ENCODE measurements at regions not wholly inside any gene's neighbourhood (a gene's known extent, or its start where the extent isn't known, plus 50 kb on each side); places are given as distances from the start of the nearest gene placed in this dataset.

DNA sequence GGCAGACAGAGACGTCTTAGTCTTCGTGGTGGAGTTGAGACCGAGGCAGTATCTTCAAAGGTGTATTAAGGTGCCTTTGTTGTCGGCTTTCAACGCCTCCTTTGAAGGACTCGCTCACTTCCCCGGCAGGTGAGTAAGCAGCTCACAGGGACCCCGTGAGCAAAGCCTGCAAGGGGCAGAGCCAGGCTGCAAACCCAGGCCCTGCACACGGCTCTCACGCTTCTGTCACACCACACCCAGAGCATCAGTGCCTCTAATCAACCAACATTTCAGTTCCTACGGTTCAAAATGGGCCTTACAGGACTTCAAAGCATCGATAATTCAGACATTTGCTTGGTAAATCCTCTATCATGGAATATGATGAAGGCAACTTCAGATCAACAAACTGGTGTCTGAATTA lies 64.8 kb upstream of the INSIG1 start:
- CTCF ChIA-PET = no interaction called here

More for the DNA sequence above, 64.8 kb upstream of the INSIG1 start:
- intact Hi-C loops (cut with micrococcal nuclease) = no loop called here
- DNase-seq (ENCODE audit: low read depth, low spot score) (no peak), ATAC-seq (no peak)
- BruUV-seq (replicated peaks) = no TSS peak
- Histone ChIP-seq H3K4me2 (ENCODE audit: low read length) (no peak overlapping the region), H3K27me3 (ENCODE audit: insufficient read depth, low read length) (no peaks in the 10 kb centered on the region), H3K9me2 (ENCODE audit: insufficient read depth) (no peaks in the 10 kb centered on the region), H4K20me1 (ENCODE audit: insufficient read depth) (no peaks in the 10 kb centered on the region), H3K4me1 (ENCODE audit: control insufficient read depth in 1 of 2, insufficient read depth in 2 of 2, low read length in 2 of 2) (peaks cover 5 to 33% of the 10 kb centered on the region in 2 experiments; a peak in 3 of 4 replicates), H3K27ac (ENCODE audit: low read depth, low read length) (no peak overlapping the region), H3K9ac (ENCODE audit: low read length) (no peak overlapping the region), H2AFZ (ENCODE audit: low read depth, low read length, poor library complexity, severe bottlenecking) (no peak overlapping the region), H3K36me3 (ENCODE audit: control insufficient read depth in 1 of 2, insufficient read depth in 2 of 2, low read length in 2 of 2) (no peaks in the 10 kb centered on the region), H3K79me2 (ENCODE audit: insufficient read depth, low read length) (no peaks in the 10 kb centered on the region), H3K4me3 (replicated peaks in 1 of 2; ENCODE audit: low read depth in 1 of 2, low read length in 2 of 2) (no peak overlapping the region), H3K9me3 (ENCODE audit: control insufficient read depth in 1 of 2, insufficient read depth in 1 of 2, low read depth in 1 of 2, low read length in 2 of 2) (no peaks in the 10 kb centered on the region)
- ChIA-PET POLR2A (no interaction called here), RAD21 (ENCODE audit: low non-redundant PET in 1 of 2, low total read pairs in 2 of 2, uncharacterized antibody in 2 of 2, unreplicated experiment in 2 of 2) (no interaction called here)
- TF ChIP-seq ELF1 (IDR thresholded peaks at IDR 0.05; ENCODE audit: borderline replicate concordance, low read depth) (no peak), TCF7L2 (IDR thresholded peaks at IDR 0.05; ENCODE audit: borderline replicate concordance, extremely low read depth, insufficient read depth, insufficient read length) (no peak), SIN3A (IDR thresholded peaks at IDR 0.05; ENCODE audit: low read depth) (no peak), SRF (IDR thresholded peaks at IDR 0.05; ENCODE audit: low read depth) (no peak), EZH2phosphoT487 (IDR thresholded peaks at IDR 0.05; ENCODE audit: borderline replicate concordance) (no peak), MAX (IDR thresholded peaks at IDR 0.05) (no peak), ZNF274 (IDR thresholded peaks at IDR 0.05; ENCODE audit: low read depth, low read length) (no peak), ATF3 (IDR thresholded peaks at IDR 0.05) (no peak), YY1 (IDR thresholded peaks at IDR 0.05; ENCODE audit: extremely low read depth, insufficient replicate concordance, low read depth, low read length) (no peak), JUND (IDR thresholded peaks at IDR 0.05) (no peak), ZFX (IDR thresholded peaks at IDR 0.05) (no peak), RAD21 (IDR thresholded peaks at IDR 0.05; ENCODE audit: low read depth) (no peak), EZH2 (IDR thresholded peaks at IDR 0.05) (no peak), CTCF (IDR thresholded peaks at IDR 0.05 in 2 of 3, conservative IDR thresholded peaks at IDR 0.05 in 1 of 3; ENCODE audit: borderline replicate concordance in 1 of 3, insufficient read depth in 1 of 3, low read depth in 2 of 3, low read length in 2 of 3) (no peak), CBX3 (IDR thresholded peaks at IDR 0.05; ENCODE audit: low read depth) (no peak), POLR2AphosphoS5 (IDR thresholded peaks at IDR 0.05; ENCODE audit: low read depth, low read length) (no peak), CEBPB (IDR thresholded peaks at IDR 0.05; ENCODE audit: low read depth) (no peak), SP1 (IDR thresholded peaks at IDR 0.05; ENCODE audit: low read depth) (no peak)
- TF ChIP-seq, protein P1, sequence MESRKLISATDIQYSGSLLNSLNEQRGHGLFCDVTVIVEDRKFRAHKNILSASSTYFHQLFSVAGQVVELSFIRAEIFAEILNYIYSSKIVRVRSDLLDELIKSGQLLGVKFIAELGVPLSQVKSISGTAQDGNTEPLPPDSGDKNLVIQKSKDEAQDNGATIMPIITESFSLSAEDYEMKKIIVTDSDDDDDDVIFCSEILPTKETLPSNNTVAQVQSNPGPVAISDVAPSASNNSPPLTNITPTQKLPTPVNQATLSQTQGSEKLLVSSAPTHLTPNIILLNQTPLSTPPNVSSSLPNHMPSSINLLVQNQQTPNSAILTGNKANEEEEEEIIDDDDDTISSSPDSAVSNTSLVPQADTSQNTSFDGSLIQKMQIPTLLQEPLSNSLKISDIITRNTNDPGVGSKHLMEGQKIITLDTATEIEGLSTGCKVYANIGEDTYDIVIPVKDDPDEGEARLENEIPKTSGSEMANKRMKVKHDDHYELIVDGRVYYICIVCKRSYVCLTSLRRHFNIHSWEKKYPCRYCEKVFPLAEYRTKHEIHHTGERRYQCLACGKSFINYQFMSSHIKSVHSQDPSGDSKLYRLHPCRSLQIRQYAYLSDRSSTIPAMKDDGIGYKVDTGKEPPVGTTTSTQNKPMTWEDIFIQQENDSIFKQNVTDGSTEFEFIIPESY (IDR thresholded peaks at IDR 0.05; ENCODE audit: extremely low read depth, insufficient replicate concordance, low read length) = no peak
- TF ChIP-seq, protein P2, sequence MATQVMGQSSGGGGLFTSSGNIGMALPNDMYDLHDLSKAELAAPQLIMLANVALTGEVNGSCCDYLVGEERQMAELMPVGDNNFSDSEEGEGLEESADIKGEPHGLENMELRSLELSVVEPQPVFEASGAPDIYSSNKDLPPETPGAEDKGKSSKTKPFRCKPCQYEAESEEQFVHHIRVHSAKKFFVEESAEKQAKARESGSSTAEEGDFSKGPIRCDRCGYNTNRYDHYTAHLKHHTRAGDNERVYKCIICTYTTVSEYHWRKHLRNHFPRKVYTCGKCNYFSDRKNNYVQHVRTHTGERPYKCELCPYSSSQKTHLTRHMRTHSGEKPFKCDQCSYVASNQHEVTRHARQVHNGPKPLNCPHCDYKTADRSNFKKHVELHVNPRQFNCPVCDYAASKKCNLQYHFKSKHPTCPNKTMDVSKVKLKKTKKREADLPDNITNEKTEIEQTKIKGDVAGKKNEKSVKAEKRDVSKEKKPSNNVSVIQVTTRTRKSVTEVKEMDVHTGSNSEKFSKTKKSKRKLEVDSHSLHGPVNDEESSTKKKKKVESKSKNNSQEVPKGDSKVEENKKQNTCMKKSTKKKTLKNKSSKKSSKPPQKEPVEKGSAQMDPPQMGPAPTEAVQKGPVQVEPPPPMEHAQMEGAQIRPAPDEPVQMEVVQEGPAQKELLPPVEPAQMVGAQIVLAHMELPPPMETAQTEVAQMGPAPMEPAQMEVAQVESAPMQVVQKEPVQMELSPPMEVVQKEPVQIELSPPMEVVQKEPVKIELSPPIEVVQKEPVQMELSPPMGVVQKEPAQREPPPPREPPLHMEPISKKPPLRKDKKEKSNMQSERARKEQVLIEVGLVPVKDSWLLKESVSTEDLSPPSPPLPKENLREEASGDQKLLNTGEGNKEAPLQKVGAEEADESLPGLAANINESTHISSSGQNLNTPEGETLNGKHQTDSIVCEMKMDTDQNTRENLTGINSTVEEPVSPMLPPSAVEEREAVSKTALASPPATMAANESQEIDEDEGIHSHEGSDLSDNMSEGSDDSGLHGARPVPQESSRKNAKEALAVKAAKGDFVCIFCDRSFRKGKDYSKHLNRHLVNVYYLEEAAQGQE (IDR thresholded peaks at IDR 0.05; ENCODE audit: low read depth) = no peak
